Prostate gland (tissue), 2 donors: ENCODE measurements at regions not wholly inside any gene's neighbourhood (a gene's known extent, or its start where the extent isn't known, plus 50 kb on each side); places are given as distances from the start of the nearest gene placed in this dataset.

Source experiments
- DNase-seq: peaks from one replicate; pipeline ENCODE4 v3.0.0-alpha.2; 2019; ENCODE audit warnings: low spot score
- H3K27ac ChIP-seq, 2 donors: fragments of 200-600 bp; sonication (generic); 2 replicates each; pipeline ENCODE4 v1.5.1; 2017 to 2019
- H3K27me3 ChIP-seq: fragments of 200-600 bp; sonication (generic); replicated peaks from 2 replicates; pipeline ENCODE4 v1.5.1; 2019; ENCODE audit not compliant: insufficient read depth
- H3K36me3 ChIP-seq, 2 donors: fragments of 200-600 bp; sonication (generic); 1 replicate in 1 of 2; 2 replicates in 1 of 2; pipeline versions ENCODE4 v1.5.1 to v1.8.1; 2017 to 2019
- H3K4me1 ChIP-seq: fragments of 200-600 bp; sonication (generic); replicated peaks from 2 replicates; pipeline ENCODE4 v1.5.1; 2019
- H3K4me3 ChIP-seq, 2 donors: fragments of 200-600 bp; sonication (generic); 2 replicates each; pipeline ENCODE4 v1.5.1; 2017 to 2019
- H3K9me3 ChIP-seq: fragments of 200-600 bp; sonication (generic); 2 replicates; pipeline ENCODE4 v1.5.1; 2017
- POLR2A ChIP-seq: fragments of 450-650 bp; IDR thresholded peaks from one replicate; pipeline ENCODE4 v1.6.1; 2016; ENCODE audit warnings: antibody characterized with exemption, mild to moderate bottlenecking
- POLR2AphosphoS5 ChIP-seq: sonication (generic); formaldehyde crosslinking; IDR thresholded peaks from one replicate; pipeline ENCODE4 v1.6.1; 2017; ENCODE audit warnings: antibody characterized with exemption
- WGBS: methylation state at CpG from one replicate; pipeline ENCODE4 v1.1.5; 2018; 5-methylcytosine and 5-hydroxymethylcytosine counted together
- intact Hi-C: fragments of 100-400 bp; cut with DNase I; formaldehyde crosslinking; loops from one replicate; pipeline ENCODE4 v1.14.2; 2022
- TF ChIP-seq, protein P1 (sequence below), 4 experiments: fragments of 200-600 bp in 2 of 4; fragments of 450-650 bp in 2 of 4; sonication (generic) in 2 of 4; IDR thresholded peaks; 1 replicate in 3 of 4; 2 replicates in 1 of 4; pipeline ENCODE4 v1.5.1; 2016 to 2019; ENCODE audit warnings: antibody characterized with exemption in 4 of 4, mild to moderate bottlenecking in 2 of 4, moderate library complexity in 2 of 4

DNA sequence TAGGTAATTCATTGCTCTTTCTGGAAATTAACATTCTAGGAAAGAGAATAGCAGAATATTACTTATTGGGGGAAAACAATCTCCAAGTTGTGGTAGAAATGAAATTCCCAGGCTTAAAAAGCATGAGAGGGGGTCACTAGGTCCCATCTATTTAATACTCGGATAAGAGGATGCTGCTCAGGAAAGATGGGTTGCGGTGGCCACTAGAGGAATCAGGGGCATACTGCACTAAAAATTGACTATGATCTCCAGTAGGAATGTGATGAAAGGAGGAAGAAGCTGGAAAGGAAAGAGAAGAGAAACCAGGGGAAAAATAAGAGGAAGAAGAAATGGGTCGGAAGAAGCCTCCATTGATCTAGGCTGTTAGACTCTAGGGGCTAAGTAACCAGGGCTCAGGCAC lies 192.8 kb downstream of the GPAM start:
- no peak for DNase-seq
- intact Hi-C loops: no loop called here
- Histone ChIP-seq H3K36me3 (no peaks in the 10 kb centered on the region), H3K27ac (no peak overlapping the region), H3K9me3 (no peaks in the 10 kb centered on the region), H3K27me3 (no peaks in the 10 kb centered on the region), H3K4me1 (no peaks in the 10 kb centered on the region), H3K4me3 (no peak overlapping the region)
- no peak for TF ChIP-seq POLR2AphosphoS5
- TF ChIP-seq POLR2A: no peak
- TF ChIP-seq, protein P1, sequence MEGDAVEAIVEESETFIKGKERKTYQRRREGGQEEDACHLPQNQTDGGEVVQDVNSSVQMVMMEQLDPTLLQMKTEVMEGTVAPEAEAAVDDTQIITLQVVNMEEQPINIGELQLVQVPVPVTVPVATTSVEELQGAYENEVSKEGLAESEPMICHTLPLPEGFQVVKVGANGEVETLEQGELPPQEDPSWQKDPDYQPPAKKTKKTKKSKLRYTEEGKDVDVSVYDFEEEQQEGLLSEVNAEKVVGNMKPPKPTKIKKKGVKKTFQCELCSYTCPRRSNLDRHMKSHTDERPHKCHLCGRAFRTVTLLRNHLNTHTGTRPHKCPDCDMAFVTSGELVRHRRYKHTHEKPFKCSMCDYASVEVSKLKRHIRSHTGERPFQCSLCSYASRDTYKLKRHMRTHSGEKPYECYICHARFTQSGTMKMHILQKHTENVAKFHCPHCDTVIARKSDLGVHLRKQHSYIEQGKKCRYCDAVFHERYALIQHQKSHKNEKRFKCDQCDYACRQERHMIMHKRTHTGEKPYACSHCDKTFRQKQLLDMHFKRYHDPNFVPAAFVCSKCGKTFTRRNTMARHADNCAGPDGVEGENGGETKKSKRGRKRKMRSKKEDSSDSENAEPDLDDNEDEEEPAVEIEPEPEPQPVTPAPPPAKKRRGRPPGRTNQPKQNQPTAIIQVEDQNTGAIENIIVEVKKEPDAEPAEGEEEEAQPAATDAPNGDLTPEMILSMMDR (IDR thresholded peaks at IDR 0.05): no peak
- WGBS: 73% methylated on average over 3 of the region's 3 CpGs

- H3K27ac ChIP-seq: no peak overlapping the region
- no peak for DNase-seq
- intact Hi-C loops: no loop called here
These were observed 190.2 kb downstream of the GPAM start for GRCh38 chr10:111993321-111993720.

GRCh38 chr10:111993872-111994426 lies 189.6 kb downstream of the GPAM start:
- no peaks in the 10 kb centered on the region for H3K9me3 ChIP-seq
- 57% methylated on average over 4 of the region's 4 CpGs for WGBS
- no peak for DNase-seq
- no peaks in the 10 kb centered on the region for H3K36me3 ChIP-seq
- no peak overlapping the region for H3K27ac ChIP-seq
- TF ChIP-seq, protein P1 (IDR thresholded peaks at IDR 0.05): no peak
- TF ChIP-seq POLR2AphosphoS5 (no peak), POLR2A (no peak)
- no peak overlapping the region for H3K4me3 ChIP-seq
- no peaks in the 10 kb centered on the region for H3K4me1 ChIP-seq
- intact Hi-C loops: no loop called here
- no peaks in the 10 kb centered on the region for H3K27me3 ChIP-seq

More at GRCh38 chr10:111993321-111993720, 190.2 kb downstream of the GPAM start:
- H3K9me3 ChIP-seq: no peaks in the 10 kb centered on the region
- H3K36me3 ChIP-seq: no peaks in the 10 kb centered on the region
- TF ChIP-seq, protein P1 (IDR thresholded peaks at IDR 0.05): no peak
- TF ChIP-seq POLR2A (no peak), POLR2AphosphoS5 (no peak)
- 77% methylated on average over 1 of the region's 1 CpG for WGBS
- H3K4me3 ChIP-seq: no peak overlapping the region
- no peaks in the 10 kb centered on the region for H3K27me3 ChIP-seq
- H3K4me1 ChIP-seq: no peaks in the 10 kb centered on the region

DNA sequence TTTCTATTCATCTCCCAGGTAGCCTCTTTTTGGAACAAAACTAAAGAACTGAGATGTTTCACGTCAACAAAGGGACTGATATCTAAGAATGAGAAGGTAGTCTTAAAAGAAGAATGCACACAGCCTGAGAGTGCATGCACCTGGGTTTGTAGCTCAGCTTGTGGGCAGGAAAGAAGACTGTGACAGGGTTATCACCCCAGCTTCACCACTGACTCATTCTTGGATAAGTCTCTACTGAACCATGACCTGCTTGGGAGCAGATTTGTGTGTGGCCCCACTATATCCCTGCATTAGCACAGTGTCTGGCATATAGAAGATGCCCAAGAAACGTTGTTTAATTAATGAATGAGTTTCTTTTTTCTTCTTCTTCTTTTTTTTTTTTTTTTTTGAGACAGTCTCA lies 187.5 kb downstream of the GPAM start:
- TF ChIP-seq POLR2AphosphoS5: no peak
- TF ChIP-seq POLR2A: no peak
- TF ChIP-seq, protein P1 (IDR thresholded peaks at IDR 0.05): no peak
- Histone ChIP-seq H3K27me3 (no peaks in the 10 kb centered on the region), H3K4me3 (no peak overlapping the region), H3K9me3 (no peaks in the 10 kb centered on the region), H3K27ac (no peak overlapping the region), H3K4me1 (no peaks in the 10 kb centered on the region), H3K36me3 (no peaks in the 10 kb centered on the region)
- DNase-seq: no peak
- intact Hi-C loops: no loop called here
- WGBS: 72% methylated on average over 2 of the region's 2 CpGs

DNA sequence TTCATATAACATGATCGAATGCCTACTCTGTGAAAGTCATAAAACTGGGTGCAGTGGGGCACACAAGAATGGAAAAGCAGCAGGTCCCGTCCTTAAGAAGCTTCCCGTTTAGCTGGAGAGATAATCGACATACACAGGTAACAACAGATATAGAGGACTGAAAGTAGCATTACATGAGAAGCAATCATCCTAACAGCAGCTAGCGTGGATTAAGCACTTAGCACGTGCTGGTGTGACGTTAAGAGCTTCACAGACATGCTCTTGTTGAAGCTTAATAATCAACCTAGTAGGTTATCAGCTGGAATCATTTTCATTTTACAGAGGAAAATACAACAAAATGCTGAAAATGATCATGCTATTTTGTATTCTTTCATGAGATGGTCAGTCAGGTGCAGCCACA lies 184.8 kb downstream of the GPAM start:
- no peaks in the 10 kb centered on the region for H3K9me3 ChIP-seq
- H3K27ac ChIP-seq: no peak overlapping the region
- no peaks in the 10 kb centered on the region for H3K4me1 ChIP-seq
- intact Hi-C loops: no loop called here
- 87% methylated on average over 7 of the region's 7 CpGs for whole genome bisulfite sequencing
- no peaks in the 10 kb centered on the region for H3K36me3 ChIP-seq
- no peaks in the 10 kb centered on the region for H3K27me3 ChIP-seq
- no peak for DNase-seq
- TF ChIP-seq, protein P1 (IDR thresholded peaks at IDR 0.05): no peak
- TF ChIP-seq POLR2AphosphoS5 (no peak), POLR2A (no peak)
- no peak overlapping the region for H3K4me3 ChIP-seq
